Skin of body (tissue), 1 donor: ENCODE measurements at regions not wholly inside any gene's neighbourhood (a gene's known extent, or its start where the extent isn't known, plus 50 kb on each side); places are given as distances from the start of the nearest gene placed in this dataset.
"Not testable (repeated sequence)": the region's sequence is repeated elsewhere in the genome, so short reads cannot be mapped to it uniquely, and the experiment has no call there.

Experiments used
- DNase-seq: peaks from one replicate; lab custom pipeline; 2025; lab: John Stamatoyannopoulos, UW

DNA sequence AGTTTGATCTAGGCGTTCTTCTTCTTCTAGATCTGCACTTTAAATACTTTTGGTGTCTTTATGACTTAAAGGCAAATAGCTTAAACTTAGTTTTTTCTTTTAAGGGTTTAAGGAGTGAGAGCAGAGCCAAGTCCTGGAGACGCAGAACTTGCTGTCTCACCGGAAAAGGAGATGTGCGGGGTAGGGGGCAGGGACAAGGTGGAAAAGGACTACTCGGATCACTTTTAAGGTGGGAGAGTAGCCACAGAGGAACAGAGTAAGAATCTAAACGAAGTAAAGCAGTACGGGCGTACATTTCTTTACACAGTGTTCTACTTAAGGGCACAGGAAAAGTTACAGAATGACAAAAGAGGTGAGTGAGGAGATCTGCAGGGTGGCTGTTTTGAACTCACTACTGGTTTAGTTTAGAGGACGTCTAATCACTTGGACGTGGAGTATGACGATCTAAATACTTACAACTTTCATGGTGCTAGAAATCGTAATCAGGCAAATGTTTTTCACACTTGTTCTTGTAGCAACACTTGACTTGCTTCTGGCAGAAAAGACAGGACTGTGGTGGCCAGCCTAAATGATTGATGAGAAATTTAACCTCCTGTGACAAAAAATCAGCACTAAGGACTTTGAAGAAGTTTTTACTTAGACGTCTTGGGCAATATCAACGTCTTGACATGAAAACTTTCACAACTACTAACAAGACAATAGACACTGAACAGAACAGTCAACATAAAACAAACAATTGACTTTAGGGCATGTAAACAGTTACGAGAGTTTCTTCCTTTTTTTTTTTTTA, 127.0 kb downstream of the ART5 start:
- not testable (repeated sequence) for DNase-seq

- DNase-seq: not testable (repeated sequence)
Measured at GRCh38 chr11:3513311-3513710, 128.5 kb downstream of the ART5 start.

DNA sequence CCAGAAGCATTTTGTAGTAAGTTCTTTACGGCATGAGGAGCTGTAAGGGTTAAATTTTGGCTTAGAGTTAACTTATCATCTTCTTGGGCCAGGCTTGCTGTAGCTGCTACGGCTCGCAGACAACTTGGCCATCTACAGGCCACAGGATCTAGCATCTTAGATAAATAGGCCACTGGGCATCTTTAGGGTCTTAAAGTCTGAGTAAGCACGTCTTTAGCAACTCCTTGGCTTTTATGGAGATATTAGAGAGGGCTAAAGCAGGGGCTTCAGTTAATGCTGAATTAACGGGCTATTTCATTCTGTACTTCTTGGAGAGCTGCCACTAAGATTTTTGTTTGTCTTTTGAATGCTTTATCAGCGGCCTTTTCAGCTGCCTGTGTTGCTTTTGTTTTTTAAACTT, 129.0 kb downstream of the ART5 start:
- not testable (repeated sequence) for DNase-seq

DNA sequence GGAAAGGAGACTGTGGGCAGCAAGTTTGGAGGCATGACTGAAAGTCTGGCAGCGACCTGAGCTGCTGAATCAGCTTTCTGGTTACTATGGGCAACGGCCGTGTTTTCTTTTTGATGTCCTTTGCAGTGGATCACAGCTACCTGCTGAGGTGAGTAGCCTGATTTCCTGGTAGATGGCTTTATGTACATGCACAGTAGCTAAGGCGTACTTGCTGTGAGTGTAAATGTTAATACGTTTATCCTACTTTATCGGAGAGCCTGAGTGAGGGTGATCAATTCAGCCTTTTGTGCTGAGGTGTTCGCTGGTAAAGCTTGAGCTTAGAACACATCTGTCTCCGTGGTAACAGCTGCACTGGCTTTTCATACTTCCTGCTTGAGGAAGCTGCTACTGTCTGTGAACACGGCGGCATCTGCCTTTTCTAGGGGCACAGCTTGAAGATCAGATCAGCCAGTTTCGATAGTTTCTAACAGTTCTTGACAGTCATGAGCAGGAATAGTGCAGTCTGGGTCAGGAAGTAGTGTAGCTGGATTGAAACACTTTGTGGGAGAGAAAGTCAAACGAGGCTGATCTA, 129.6 kb downstream of the ART5 start:
- DNase-seq: not testable (repeated sequence)

GRCh38 chr11:3511416-3512132, 130.2 kb downstream of the ART5 start:
- DNase-seq: not testable (repeated sequence)

GRCh38 chr11:3509563-3509962, 130.6 kb upstream of the ZNF195 start:
- not testable (repeated sequence) for DNase-seq

DNA sequence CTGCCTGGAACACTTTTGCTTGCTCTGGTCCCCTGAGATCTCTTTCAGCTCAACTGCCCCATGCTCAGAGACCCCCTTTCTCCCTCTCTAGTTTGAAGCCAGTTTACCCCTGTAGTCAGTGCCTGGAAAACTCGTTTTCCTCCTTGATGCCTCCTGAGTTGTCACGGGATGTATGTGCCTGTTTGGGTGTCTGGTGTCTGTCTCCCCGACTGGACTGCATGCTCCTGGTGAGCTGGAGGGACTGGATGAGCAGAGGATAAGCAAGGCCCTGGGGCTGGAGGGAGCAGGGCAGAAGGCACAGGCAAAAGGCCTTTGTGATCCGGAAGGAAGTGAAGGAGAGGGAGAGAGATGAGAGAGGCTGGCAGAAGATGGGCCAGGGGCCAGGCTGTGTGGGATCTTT, 120.3 kb upstream of the ZNF195 start:
- DNase-seq: not testable (repeated sequence)

GRCh38 chr11:3498356-3498755, 119.4 kb upstream of the ZNF195 start:
- DNase-seq: not testable (repeated sequence)

- DNase-seq: not testable (repeated sequence)
Measured at GRCh38 chr11:3493152-3493551, 114.2 kb upstream of the ZNF195 start.

- DNase-seq: not testable (repeated sequence)
Measured at GRCh38 chr11:3488003-3488402, 109.1 kb upstream of the ZNF195 start.

DNA sequence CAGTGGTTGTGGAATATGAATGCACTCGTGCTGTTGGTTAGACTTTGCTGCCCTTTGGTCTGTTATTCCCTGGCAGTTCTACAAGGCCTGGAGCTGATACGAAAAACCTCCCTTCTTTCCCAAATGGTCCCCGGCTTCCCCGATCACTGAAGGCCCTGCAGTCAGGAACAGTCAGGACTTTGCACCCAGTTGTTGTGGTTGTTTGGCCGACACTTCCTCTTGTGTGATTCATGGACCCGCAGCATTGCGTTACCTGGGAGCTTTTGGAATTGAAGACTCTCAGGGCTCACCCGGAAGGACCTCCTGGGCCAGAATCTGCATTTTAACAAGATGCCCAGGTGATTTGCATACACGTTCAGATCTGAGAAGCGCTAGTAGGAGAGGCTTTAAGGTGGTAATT, 106.8 kb upstream of the ZNF195 start:
- not testable (repeated sequence) for DNase-seq

DNA sequence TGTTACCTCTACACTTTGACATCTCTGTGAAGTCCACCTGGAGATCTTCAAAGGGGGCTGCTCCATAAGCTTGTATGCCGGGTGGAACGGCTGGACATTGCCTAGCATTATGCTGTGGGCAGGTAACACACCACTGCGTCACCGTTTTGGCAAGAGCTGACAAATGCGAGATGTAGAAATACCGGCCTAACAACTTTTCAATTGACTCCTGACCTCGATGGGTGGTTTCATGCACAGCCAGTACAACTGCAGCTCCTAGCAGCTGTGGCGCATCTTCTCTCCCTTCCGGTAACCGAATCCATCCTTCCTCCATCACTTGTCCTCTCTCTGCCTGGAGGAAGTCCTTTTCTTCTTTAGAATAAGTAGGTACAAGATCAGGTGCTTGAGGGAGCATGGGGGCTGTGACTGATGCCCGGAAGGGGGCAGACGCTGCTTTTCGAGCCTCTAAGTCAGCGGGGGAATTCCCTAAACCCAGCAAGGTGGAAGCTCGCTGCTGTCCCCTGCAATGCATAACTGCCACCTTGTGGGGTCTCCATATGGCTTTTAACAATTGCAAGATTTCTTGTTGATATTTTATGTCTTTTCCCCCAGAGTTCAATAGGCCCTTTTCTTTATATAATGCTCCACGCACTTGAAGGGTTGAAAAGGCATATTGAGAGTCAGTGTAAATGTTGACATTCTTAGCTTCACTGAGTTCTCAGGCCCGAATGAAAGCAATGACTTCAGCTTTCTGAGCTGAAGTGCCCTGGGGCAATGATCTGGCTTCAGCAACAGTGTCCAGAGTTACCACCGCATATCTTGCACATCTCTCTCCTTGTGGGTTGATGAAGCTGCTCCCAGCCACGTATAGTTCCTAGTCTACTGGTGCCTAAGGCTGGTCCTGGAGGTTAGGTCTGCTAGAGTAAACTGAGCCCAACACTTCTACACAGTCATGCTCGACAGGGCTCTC, 98.3 kb upstream of the ZNF195 start:
- not testable (repeated sequence) for DNase-seq

DNA sequence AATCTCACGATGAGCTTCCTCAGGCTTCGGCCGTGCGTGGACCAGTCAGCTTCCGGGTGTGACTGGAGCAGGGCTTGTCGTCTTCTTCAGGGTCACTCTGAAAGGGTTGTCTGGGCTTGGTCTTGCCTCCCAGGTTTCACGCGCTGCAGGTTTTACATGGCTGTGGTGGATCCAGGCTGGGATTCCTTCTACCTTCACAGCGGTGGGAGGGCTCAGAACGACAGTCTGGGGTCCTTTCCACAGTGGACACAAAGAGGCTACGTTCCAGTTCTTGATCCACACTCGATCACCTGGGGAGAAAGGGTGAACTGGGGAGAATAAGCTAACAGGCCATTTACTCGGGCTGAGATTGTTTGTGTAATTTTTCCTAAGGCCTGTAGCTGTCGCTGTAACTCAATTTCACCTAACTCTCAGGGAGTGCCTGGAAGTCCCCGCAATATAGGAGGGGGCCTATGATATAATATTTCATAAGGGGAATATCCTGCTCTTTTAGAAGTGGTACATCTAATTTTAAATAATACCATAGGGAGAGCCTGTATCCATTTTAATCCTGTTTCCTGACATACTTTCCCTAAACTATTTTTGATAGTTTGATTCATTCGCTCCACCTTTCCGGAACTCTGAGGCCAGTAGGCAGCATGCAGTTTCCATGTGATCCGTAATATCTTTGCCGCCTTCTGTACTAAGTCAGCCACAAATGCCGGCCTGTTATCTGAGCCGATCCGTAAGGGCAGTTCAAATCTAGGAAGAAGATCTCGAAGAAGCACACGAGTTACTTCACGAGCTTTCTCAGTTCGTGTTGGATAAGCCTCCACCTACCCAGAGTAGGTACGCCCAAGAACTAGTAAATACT, 97.4 kb upstream of the ZNF195 start:
- not testable (repeated sequence) for DNase-seq

GRCh38 chr11:3468963-3469362, 90.0 kb upstream of the ZNF195 start:
- DNase-seq: not testable (repeated sequence)

- DNase-seq: not testable (repeated sequence)
Measured at GRCh38 chr11:3467599-3467998, 88.7 kb upstream of the ZNF195 start.

GRCh38 chr11:3455666-3456065, 76.7 kb upstream of the ZNF195 start:
- DNase-seq: not testable (repeated sequence)

GRCh38 chr11:3454844-3455243, 75.9 kb upstream of the ZNF195 start:
- DNase-seq: peak; percentile 14

- DNase-seq: not testable (repeated sequence)
Measured at GRCh38 chr11:3453596-3454256, 74.8 kb upstream of the ZNF195 start.

DNA sequence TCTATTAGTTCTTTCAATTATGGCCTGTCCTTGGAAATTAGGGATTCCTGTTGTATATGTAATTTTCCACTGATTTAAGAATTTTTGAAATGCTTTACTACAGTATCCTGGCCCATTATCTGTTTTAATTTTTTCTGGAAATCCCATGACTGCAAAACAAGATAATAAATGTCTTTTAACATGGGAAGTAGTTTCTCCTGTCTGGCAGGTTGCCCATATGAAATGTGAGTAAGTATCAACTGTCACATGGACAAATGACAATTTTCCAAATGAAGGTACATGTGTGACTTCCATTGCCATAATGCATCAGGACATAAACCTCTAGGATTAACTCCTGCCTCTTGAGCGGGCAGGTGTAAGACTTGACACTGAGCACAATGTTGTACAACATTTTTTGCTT, 71.9 kb upstream of the ZNF195 start:
- DNase-seq: not testable (repeated sequence)

DNA sequence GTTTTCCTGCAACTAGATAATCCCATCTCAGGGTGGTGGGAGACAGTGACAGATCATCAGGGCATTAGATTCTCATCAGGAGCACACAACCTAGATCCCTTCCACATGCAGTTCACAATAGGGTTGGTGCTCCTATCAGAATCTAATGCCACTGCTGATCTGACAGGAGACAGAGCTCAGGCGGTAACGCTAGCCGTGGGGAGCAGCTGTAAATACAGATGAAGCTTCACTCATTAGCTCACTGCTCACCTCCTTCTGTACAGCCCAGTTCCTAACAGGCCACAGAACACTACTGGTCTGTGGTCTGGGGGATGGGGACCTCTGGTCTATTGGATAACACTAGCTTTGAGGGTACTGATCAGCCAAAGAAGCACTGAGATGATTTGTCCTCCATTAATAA, 66.6 kb upstream of the ZNF195 start:
- not testable (repeated sequence) for DNase-seq
